GM12878 (cell line): ENCODE measurements at regions not wholly inside any gene's neighbourhood (a gene's known extent, or its start where the extent isn't known, plus 50 kb on each side); places are given as distances from the start of the nearest gene placed in this dataset.

Experiments used
- ATF2 ChIP-seq: IDR thresholded peaks from 2 replicates; pipeline ENCODE4 v1.6.1; 2012; ENCODE audit warnings: low read length, inconsistent platforms
- GATAD2B ChIP-seq: fragments of 450-650 bp; conservative IDR thresholded peaks from 2 replicates; pipeline ENCODE4 v1.6.1; 2017; ENCODE audit warnings: low read depth, mild to moderate bottlenecking, moderate library complexity
- LARP7 ChIP-seq: fragments of 450-650 bp; IDR thresholded peaks from 2 replicates; pipeline ENCODE4 v1.6.1; 2017; ENCODE audit warnings: mild to moderate bottlenecking
- SIN3A ChIP-seq: IDR thresholded peaks from 2 replicates; pipeline ENCODE4 v1.6.1; 2012; ENCODE audit warnings: low read depth, low read length, improper control_type of control experiment
- SP1 ChIP-seq: IDR thresholded peaks from one replicate; pipeline ENCODE4 v1.6.1; 2011; ENCODE audit warnings: low read depth, low read length
- SUPT20H ChIP-seq: IDR thresholded peaks from 2 replicates; pipeline ENCODE4 v1.6.1; 2011; ENCODE audit warnings: low read depth, mild to moderate bottlenecking, low read length, moderate library complexity, borderline replicate concordance; ENCODE audit not compliant: control insufficient read depth
- ZBTB4 ChIP-seq: fragments of 450-650 bp; formaldehyde crosslinking; IDR thresholded peaks from 2 replicates; pipeline ENCODE4 v1.4.0; 2022; ENCODE audit warnings: mild to moderate bottlenecking, moderate library complexity

- TF ChIP-seq GATAD2B (no peak), SP1 (no peak), ATF2 (no peak), ZBTB4 (CRISPR knock-in tag) (no peak), LARP7 (no peak), SIN3A (no peak), SUPT20H (no peak)
These were observed 50.4 kb upstream of the BZW1 start (continued) for GRCh38 chr2:200761266-200761665.
